ENCODE measurements at regions not wholly inside any gene's neighbourhood (a gene's known extent, or its start where the extent isn't known, plus 50 kb on each side); places are given as distances from the start of the nearest gene placed in this dataset.

- 66 to 72% methylated on average over 4 of the region's 4 CpGs for WGBS, 2 donors
- intact Hi-C loops (cut with DNase I; ENCODE audit: low total_unique reads): no loop called here
- TF ChIP-seq CTCF (IDR thresholded peaks at IDR 0.05) (no peak), POLR2A (IDR thresholded peaks at IDR 0.05) (no peak)
- no peak overlapping the region for H3K4me3 ChIP-seq (ENCODE audit: low read depth, poor library complexity, severe bottlenecking)
- DNase-seq (ENCODE audit: low spot score in 2 of 2): no peak
These were observed 71.7 kb upstream of the ETV6 start for GRCh38 chr12:11577658-11578260.

DNA sequence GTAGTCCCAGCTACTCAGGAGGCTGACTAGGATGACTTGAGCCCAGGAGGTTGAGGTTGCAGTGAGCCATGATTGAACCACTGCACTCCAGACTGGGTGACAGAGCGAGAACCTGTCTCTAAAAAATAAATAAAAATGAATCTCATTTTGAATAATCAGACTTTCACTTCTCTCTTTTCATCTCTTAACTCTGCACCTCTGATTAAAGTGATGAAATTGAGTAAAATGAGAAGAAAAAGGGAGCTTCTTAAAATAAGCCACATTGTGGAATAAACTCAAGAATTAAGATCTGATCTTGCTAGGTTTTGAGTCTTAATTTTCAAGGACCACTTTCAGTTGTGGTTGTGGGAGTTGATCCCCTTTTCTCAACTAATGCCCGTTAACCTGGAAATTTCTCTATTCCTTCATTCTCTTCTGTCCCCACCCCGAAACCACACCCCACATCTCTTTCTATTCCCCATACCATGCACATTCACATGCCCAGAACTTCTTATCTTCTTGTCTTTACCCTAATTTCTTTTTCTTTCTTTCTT, 70.9 kb upstream of the ETV6 start:
- WGBS, 2 donors: 87 to 89% methylated on average over 3 of the region's 3 CpGs
- TF ChIP-seq CTCF (IDR thresholded peaks at IDR 0.05) (no peak), POLR2A (IDR thresholded peaks at IDR 0.05) (no peak)
- no peak for DNase-seq (ENCODE audit: low spot score in 2 of 2)
- H3K4me3 ChIP-seq (ENCODE audit: low read depth, poor library complexity, severe bottlenecking): no peak overlapping the region
- intact Hi-C loops (cut with DNase I; ENCODE audit: low total_unique reads): no loop called here

DNA sequence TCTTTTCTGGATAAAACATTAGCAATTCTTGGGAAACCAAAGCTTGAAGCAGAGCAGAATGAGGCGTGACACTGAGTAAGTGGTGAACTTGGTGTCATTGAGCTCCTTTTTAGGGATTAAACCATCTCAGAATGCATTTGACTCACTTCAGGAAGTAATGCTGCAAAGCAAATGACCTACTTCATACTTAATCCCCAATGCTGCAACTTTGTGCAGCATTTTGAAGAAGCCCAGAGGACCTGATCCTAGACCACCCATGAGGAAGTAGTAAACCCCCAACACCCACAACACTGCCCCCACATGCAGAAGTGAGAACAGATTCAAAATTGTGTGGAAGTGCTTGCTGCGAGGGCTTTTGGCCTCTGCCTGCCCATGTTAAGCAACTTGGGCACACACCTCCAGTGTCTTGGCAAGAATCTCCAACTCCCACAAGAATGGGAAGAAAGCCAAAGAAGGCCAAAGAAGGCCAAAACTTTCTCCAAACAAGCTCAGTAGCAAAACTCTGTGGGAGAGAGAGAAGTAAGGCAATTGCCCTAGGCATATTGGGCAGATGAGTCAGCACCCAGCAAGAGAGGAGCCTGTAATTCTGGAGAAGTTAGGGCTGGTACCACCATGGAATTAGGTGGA, 69.2 kb upstream of the ETV6 start:
- H3K4me3 ChIP-seq (ENCODE audit: low read depth, poor library complexity, severe bottlenecking): no peak overlapping the region
- WGBS, 2 donors: 22 to 24% methylated on average over 2 of the region's 2 CpGs
- TF ChIP-seq CTCF (IDR thresholded peaks at IDR 0.05) (no peak), POLR2A (IDR thresholded peaks at IDR 0.05) (no peak)
- intact Hi-C loops (cut with DNase I; ENCODE audit: low total_unique reads): loop anchor here (2.0 kb wide), 1 partner anchor 455 kb away; no protein-coding TSS in a partner anchor
- peak in 1 of 2 donors; percentile 40 for DNase-seq (ENCODE audit: low spot score in 2 of 2)

DNA sequence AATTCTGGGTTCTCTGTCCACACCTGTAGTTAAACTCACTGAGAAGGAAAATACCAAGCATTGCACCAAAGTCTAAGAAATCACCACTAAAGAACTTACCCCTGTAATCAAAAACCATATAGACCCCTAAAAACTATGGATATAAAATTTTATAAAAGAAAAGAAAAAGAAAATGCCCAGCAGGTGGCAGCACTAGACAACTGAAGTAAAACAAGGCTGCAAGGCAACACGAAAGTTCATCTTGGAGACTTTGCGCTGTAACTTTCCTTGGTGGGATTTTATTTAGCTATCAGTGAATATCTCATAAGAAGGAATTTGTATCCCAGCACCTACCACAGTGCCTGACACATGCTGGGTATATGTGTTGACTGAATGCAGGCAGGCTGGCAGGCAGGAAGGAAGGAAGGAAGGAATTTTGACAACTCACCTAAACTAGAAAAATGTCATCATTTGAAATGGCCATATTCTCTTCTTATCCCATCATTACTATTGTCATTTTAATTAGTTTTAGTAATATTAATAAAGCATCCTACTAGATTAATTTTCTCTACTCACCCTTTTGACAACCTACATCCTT, 68.2 kb upstream of the ETV6 start:
- intact Hi-C loops (cut with DNase I; ENCODE audit: low total_unique reads): loop anchor here (2.0 kb wide), 1 partner anchor 454 kb away; no protein-coding TSS in a partner anchor
- TF ChIP-seq POLR2A (IDR thresholded peaks at IDR 0.05) (no peak), CTCF (IDR thresholded peaks at IDR 0.05) (no peak)
- no peak overlapping the region for H3K4me3 ChIP-seq (ENCODE audit: low read depth, poor library complexity, severe bottlenecking)
- 3 to 4% methylated on average over 2 of the region's 2 CpGs for WGBS, 2 donors
- peak in 1 of 2 donors; percentile 74 for DNase-seq (ENCODE audit: low spot score in 2 of 2)

DNA sequence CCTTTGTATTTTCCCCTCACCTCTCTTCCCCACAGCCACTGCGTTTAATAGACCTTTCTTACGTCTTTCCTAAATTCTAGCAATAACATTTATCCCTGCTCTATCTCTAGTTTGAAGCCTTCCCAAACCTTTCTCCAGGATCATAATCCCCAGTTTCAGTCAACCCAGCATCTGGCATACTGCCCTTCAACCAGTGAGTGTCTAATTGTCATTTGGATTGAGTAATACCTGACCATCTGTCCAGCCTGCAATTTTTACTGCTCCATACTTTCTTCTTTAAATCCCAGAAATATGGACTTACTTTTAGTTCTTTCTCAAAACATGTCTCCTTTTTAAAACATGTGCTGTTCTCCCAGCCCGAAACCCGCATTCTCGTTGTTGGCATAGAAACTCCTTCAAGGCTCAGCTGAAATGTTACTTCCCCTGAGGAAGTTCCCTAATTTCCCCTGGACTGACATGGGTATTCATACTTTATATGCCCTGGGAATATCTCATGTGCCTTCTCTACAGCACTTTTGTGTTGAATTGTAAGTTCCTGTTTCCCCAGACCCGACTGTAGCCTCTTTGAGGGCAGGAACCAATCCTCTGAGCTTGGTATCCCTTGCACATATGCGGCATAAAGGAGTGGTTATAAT, 65.1 kb upstream of the ETV6 start:
- intact Hi-C loops (cut with DNase I; ENCODE audit: low total_unique reads): no loop called here
- no peak for DNase-seq (ENCODE audit: low spot score in 2 of 2)
- H3K4me3 ChIP-seq (ENCODE audit: low read depth, poor library complexity, severe bottlenecking): no peak overlapping the region
- no peak for TF ChIP-seq CTCF (IDR thresholded peaks at IDR 0.05)
- TF ChIP-seq POLR2A (IDR thresholded peaks at IDR 0.05): no peak
- WGBS, 2 donors: 61 to 69% methylated on average over 7 of the region's 7 CpGs

Data from lower leg skin (tissue), 4 donors.